NCI-H187 (cell line): ENCODE measurements at regions not wholly inside any gene's neighbourhood (a gene's known extent, or its start where the extent isn't known, plus 50 kb on each side); places are given as distances from the start of the nearest gene placed in this dataset.
A peak's percentile ranks its signal among the peaks of the same experiment; 100 is the strongest.
"Not testable (repeated sequence)": the region's sequence is repeated elsewhere in the genome, so short reads cannot be mapped to it uniquely, and the experiment has no call there.

Experiments used
- DNase-seq, 2 experiments: peaks; one replicate each; lab custom pipeline; 2025; lab: John Stamatoyannopoulos, UW

GRCh38 chr6:71722736-71723135 lies 163.6 kb upstream of the RIMS1 start:
- no peak for DNase-seq

DNA sequence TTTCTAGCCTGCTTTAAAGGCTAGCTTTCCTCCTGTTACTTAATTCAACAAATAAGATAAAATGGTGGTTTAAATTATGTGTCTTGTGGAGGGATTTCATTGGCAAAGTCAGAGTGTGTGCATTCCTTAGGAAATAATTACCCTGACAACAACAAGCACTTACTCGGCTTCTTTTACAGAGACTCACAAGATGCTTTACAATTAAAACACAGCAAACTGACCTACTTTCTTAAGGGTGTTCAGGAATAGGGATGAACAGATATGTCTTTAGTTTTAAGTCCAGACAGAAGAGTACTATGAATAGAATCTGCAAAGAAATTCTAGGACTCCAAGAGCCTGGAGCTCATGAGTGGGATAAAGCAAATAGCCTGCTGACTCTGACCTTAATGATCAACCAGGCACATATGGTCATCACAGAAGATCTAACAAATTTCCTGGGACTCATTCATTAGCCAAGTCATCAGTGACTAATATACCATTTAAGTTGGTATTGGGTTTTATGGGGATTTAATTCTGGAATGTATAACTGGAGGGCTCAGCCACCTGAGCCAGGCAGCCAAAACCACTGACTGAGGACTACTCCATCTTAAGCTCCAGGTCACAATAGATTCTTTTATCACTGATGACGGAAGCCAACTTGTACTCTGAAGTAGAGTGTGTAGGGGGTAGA lies 161.8 kb upstream of the RIMS1 start:
- DNase-seq, result no peak

DNA sequence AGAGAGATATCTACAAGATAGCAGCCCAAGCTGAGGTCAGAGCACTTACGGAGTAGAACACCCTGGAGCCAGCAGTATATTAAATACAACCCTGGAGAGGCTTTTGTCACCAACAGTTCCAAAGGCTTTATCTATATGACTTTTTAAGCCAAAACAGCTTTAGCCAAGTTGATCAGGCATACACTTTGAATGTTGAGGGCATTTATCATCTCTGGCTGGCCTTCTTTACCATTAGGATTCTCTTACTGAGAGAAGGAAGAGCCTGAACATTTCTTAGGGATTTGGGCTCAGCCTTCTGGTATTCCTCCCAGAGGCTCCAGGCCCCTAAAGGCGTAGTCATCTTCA lies 161.3 kb upstream of the RIMS1 start:
- DNase-seq, result no peak

DNA sequence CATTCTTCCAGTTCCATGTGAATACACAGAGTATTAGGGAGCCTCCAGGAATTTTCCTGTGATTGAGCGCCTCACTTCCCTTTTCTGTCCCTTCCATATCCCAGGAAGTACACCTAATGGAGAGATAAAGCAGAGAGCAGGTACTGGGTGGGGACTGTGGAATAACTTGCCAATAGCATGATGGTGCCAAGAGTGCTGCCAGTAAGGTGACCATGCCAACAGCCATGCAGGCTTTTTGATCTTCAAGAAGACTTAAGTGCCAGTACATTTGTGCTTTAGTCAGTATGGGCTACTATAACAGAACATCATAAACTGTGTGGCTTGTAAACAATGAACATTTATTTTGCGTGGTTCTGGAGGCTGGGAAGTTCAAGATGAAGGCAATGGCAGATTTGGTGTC lies 160.2 kb upstream of the RIMS1 start:
- DNase-seq, result no peak

GRCh38 chr6:71727632-71728294 lies 158.6 kb upstream of the RIMS1 start:
- DNase-seq, result no peak

DNA sequence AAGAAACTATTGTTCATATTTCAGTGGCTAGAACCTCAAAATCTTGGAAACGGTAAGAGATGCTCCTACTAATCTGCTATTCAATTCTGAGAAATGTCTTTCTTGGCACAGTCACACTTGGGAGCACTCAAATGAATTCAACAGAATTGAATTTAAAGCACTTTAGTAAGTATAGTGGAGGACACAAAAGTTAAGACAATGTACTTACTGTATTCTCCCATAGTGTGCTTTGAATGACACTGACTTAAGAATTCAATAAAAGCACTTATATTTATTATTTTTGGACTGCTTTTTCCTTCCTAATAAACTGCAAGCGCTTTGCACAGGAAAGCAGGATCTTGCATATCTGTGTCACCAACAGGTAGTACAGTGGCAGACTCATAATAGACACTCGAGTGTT lies 156.1 kb upstream of the RIMS1 start:
- no peak for DNase-seq

- DNase-seq, result no peak
Measured at GRCh38 chr6:71733970-71734899, 152.1 kb upstream of the RIMS1 start.

GRCh38 chr6:71737953-71738352 lies 148.4 kb upstream of the RIMS1 start:
- no peak for DNase-seq

DNA sequence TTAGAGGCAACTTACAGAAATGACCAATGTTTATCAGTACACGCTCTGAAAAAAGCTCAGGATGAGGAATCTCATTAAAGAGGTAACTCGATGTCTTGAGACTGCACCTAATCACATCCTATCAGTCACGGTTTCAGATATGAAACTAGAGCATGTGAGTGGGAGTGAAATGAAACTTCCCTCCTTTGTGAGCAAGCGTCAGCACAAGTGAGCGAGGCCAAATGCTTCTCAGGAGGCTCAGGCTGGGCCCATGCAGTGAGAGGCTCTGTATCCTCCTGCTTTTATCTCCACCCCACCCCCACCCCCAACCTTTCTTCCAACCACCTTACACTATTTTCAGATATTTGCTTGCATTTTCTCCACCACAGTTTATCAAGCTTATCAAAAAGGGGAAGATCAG lies 140.8 kb upstream of the RIMS1 start:
- DNase-seq, result no peak

- DNase-seq, result no peak
Measured at GRCh38 chr6:71766146-71766760, 120.1 kb upstream of the RIMS1 start.

GRCh38 chr6:71766796-71767195 lies 119.6 kb upstream of the RIMS1 start:
- peak in 1 of 2 experiments; percentile 13 for DNase-seq

DNA sequence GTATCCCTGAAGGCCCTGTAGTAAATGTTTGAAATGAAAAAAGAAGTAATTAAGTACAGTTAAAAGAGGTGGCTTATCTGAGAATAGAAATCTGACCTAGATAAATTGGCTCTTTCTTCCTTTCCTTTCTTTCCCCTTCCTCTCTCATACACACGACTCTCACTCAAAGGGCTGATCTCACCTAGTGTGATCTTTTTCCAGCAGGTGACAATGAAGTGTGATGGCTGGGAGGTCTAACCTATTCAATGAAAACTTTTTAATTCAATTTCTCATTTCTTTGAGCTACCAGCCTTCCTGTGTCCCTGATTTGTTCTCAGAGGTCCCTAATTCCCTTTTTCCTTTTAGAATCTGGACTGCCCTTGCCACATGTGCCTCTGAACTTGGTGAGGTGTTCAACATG lies 118.0 kb upstream of the RIMS1 start:
- DNase-seq, result no peak

GRCh38 chr6:71808865-71809264 lies 77.5 kb upstream of the RIMS1 start:
- no peak for DNase-seq

- DNase-seq, result no peak
Measured at GRCh38 chr6:71810880-71811279, 75.5 kb upstream of the RIMS1 start.

- no peak for DNase-seq
Measured at GRCh38 chr6:71822625-71823024, 63.7 kb upstream of the RIMS1 start.

DNA sequence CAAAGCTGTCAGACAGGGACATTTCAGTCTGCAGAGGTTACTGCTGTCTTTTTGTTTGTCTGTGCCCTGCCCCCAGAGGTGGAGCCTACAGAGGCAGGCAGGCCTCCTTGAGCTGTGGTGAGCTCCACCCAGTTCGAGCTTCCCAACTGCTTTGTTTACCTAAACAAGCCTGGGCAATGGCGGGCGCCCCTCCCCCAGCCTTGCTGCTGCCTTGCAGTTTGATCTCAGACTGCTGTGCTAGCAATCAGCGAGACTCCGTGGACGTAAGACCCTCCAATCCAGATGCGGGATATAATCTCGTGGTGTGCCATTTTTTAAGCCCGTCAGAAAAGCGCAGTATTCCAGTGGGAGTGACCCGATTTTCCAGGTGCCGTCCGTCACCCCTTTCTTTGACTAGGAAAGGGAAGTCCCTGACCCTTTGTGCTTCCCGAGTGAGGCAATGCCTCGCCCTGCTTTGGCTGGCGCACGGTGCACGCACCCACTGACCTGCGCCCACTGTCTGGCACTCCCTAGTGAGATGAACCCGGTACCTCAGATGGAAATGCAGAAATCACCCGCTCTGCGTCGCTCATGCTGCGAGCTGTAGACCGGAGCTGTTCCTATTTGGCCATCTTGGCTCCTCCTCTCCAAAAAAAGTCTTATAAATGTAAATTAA lies 54.1 kb upstream of the RIMS1 start:
- not testable (repeated sequence) for DNase-seq
